ENCODE measurements at regions not wholly inside any gene's neighbourhood (a gene's known extent, or its start where the extent isn't known, plus 50 kb on each side); places are given as distances from the start of the nearest gene placed in this dataset.

DNA sequence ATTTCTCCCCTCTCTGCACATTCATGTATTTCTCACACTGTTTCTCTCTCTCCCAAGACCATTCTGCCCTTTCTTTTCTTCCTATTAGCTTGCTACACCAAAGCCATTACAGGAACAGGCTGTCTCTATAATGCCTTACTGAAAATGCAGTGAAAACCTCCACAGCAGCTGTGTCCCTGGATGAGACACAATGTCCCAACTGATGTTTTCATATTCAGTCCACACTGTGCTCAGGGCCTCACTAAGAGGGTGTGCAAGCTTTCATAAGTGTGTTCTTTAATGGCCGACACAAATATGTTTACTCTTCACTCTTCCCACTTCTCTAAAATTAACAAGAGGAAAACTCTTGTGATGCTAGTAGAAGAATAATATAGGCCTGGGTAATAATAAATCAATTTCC lies 163.4 kb downstream of the KCTD12 start:
- Histone ChIP-seq H3K27ac (no peak overlapping the region), H3K27me3 (no peaks in the 10 kb centered on the region), H3K36me3 (no peaks in the 10 kb centered on the region), H3K4me1 (peaks cover 6% of the 10 kb centered on the region), H3K4me3 (no peak overlapping the region), H3K9me3 (no peaks in the 10 kb centered on the region)
- TF ChIP-seq POLR2AphosphoS5 (IDR thresholded peaks at IDR 0.05; ENCODE audit: insufficient read depth in 1 of 2, low read depth in 1 of 2) (no peak), POLR2A (IDR thresholded peaks at IDR 0.05) (no peak)
- TF ChIP-seq, protein P1, sequence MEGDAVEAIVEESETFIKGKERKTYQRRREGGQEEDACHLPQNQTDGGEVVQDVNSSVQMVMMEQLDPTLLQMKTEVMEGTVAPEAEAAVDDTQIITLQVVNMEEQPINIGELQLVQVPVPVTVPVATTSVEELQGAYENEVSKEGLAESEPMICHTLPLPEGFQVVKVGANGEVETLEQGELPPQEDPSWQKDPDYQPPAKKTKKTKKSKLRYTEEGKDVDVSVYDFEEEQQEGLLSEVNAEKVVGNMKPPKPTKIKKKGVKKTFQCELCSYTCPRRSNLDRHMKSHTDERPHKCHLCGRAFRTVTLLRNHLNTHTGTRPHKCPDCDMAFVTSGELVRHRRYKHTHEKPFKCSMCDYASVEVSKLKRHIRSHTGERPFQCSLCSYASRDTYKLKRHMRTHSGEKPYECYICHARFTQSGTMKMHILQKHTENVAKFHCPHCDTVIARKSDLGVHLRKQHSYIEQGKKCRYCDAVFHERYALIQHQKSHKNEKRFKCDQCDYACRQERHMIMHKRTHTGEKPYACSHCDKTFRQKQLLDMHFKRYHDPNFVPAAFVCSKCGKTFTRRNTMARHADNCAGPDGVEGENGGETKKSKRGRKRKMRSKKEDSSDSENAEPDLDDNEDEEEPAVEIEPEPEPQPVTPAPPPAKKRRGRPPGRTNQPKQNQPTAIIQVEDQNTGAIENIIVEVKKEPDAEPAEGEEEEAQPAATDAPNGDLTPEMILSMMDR (IDR thresholded peaks at IDR 0.05) = no peak
- intact Hi-C loops (cut with DNase I) = no loop called here
- DNase-seq (ENCODE audit: extremely low spot score in 2 of 2) = no peak

GRCh38 chr13:76720821-76721220 lies 165.4 kb downstream of the KCTD12 start:
- Histone ChIP-seq H3K36me3 (no peaks in the 10 kb centered on the region), H3K27ac (no peak overlapping the region), H3K4me3 (no peak overlapping the region), H3K4me1 (peaks cover 6% of the 10 kb centered on the region), H3K9me3 (no peaks in the 10 kb centered on the region), H3K27me3 (no peaks in the 10 kb centered on the region)
- DNase-seq (ENCODE audit: extremely low spot score in 2 of 2) = no peak
- TF ChIP-seq, protein P1 (IDR thresholded peaks at IDR 0.05) = no peak
- no peak for TF ChIP-seq POLR2A (IDR thresholded peaks at IDR 0.05)
- TF ChIP-seq POLR2AphosphoS5 (IDR thresholded peaks at IDR 0.05; ENCODE audit: insufficient read depth in 1 of 2, low read depth in 1 of 2) = no peak
- intact Hi-C loops (cut with DNase I) = no loop called here

GRCh38 chr13:76720416-76720815 lies 165.8 kb downstream of the KCTD12 start:
- Histone ChIP-seq H3K27ac (no peak overlapping the region), H3K27me3 (no peaks in the 10 kb centered on the region), H3K4me3 (no peak overlapping the region), H3K36me3 (no peaks in the 10 kb centered on the region), H3K9me3 (no peaks in the 10 kb centered on the region), H3K4me1 (peaks cover 6% of the 10 kb centered on the region)
- no peak for DNase-seq (ENCODE audit: extremely low spot score in 2 of 2)
- no peak for TF ChIP-seq POLR2AphosphoS5 (IDR thresholded peaks at IDR 0.05; ENCODE audit: insufficient read depth in 1 of 2, low read depth in 1 of 2)
- no peak for TF ChIP-seq POLR2A (IDR thresholded peaks at IDR 0.05)
- TF ChIP-seq, protein P1 (IDR thresholded peaks at IDR 0.05) = no peak
- intact Hi-C loops (cut with DNase I) = no loop called here

- no peak overlapping the region for H3K27ac ChIP-seq
- no peaks in the 10 kb centered on the region for H3K27me3 ChIP-seq
- peaks cover 6% of the 10 kb centered on the region for H3K4me1 ChIP-seq
- intact Hi-C loops (cut with DNase I) = no loop called here
- TF ChIP-seq POLR2A (IDR thresholded peaks at IDR 0.05) (no peak), POLR2AphosphoS5 (IDR thresholded peaks at IDR 0.05; ENCODE audit: insufficient read depth in 1 of 2, low read depth in 1 of 2) (no peak)
- TF ChIP-seq, protein P1 (IDR thresholded peaks at IDR 0.05) = no peak
- H3K36me3 ChIP-seq = no peaks in the 10 kb centered on the region
- no peak overlapping the region for H3K4me3 ChIP-seq
- DNase-seq (ENCODE audit: extremely low spot score in 2 of 2) = no peak
- no peaks in the 10 kb centered on the region for H3K9me3 ChIP-seq
Measured at GRCh38 chr13:76719955-76720354, 166.2 kb downstream of the KCTD12 start.

GRCh38 chr13:76717092-76717491 lies 169.1 kb downstream of the KCTD12 start:
- no peaks in the 10 kb centered on the region for H3K36me3 ChIP-seq
- no peaks in the 10 kb centered on the region for H3K27me3 ChIP-seq
- DNase-seq (ENCODE audit: extremely low spot score in 2 of 2) = no peak
- TF ChIP-seq POLR2A (IDR thresholded peaks at IDR 0.05) (no peak), POLR2AphosphoS5 (IDR thresholded peaks at IDR 0.05; ENCODE audit: insufficient read depth in 1 of 2, low read depth in 1 of 2) (no peak)
- TF ChIP-seq, protein P1 (IDR thresholded peaks at IDR 0.05) = no peak
- H3K4me3 ChIP-seq = no peak overlapping the region
- no peaks in the 10 kb centered on the region for H3K9me3 ChIP-seq
- H3K4me1 ChIP-seq = no peaks in the 10 kb centered on the region
- intact Hi-C loops (cut with DNase I) = no loop called here
- no peak overlapping the region for H3K27ac ChIP-seq
